HepG2 (cell line): ENCODE measurements at regions not wholly inside any gene's neighbourhood (a gene's known extent, or its start where the extent isn't known, plus 50 kb on each side); places are given as distances from the start of the nearest gene placed in this dataset.

ENCODE experiments used
- CTCF ChIP-seq: sonication (generic); formaldehyde crosslinking; IDR thresholded peaks from 2 replicates; pipeline ENCODE4 v1.5.0; 2020; ENCODE audit warnings: mild to moderate bottlenecking, missing genetic modification reagents, moderate library complexity
- ESRRA ChIP-seq: sonication (generic); formaldehyde crosslinking; IDR thresholded peaks from 2 replicates; pipeline ENCODE4 v1.5.1; 2020; ENCODE audit warnings: mild to moderate bottlenecking, low read depth, missing genetic modification reagents
- KAT7 ChIP-seq: IDR thresholded peaks from 2 replicates; pipeline ENCODE4 v1.6.1; 2018; ENCODE audit warnings: borderline replicate concordance, missing compliant biosample characterization
- KDM5B ChIP-seq: sonication (generic); formaldehyde crosslinking; IDR thresholded peaks from 2 replicates; pipeline ENCODE4 v1.4.0; 2020; ENCODE audit warnings: missing genetic modification reagents, mild to moderate bottlenecking, borderline replicate concordance
- PHB2 ChIP-seq: fragments of 450-650 bp; IDR thresholded peaks from 2 replicates; pipeline ENCODE4 v1.6.1; 2018; ENCODE audit not compliant: partially characterized antibody
- POLR2AphosphoS5 ChIP-seq: IDR thresholded peaks from 2 replicates; pipeline ENCODE4 v1.6.1; 2012; ENCODE audit warnings: low read depth, low read length
- TCF7 ChIP-seq: sonication (generic); IDR thresholded peaks from 2 replicates; pipeline ENCODE4 v1.6.1; 2016; ENCODE audit warnings: antibody characterized with exemption, low read depth
- TCF7L2 ChIP-seq: IDR thresholded peaks from 2 replicates; pipeline ENCODE4 v1.6.1; 2011; ENCODE audit warnings: mild to moderate bottlenecking, low read depth, low read length, moderate library complexity
- YEATS2 ChIP-seq: sonication (generic); formaldehyde crosslinking; IDR thresholded peaks from 2 replicates; pipeline ENCODE4 v1.4.0; 2020; ENCODE audit warnings: missing genetic modification reagents, borderline replicate concordance
- ZNF224 ChIP-seq: sonication (generic); formaldehyde crosslinking; IDR thresholded peaks from 2 replicates; pipeline ENCODE4 v1.5.0; 2020; ENCODE audit warnings: mild to moderate bottlenecking, missing genetic modification reagents
- ZNF274 ChIP-seq: sonication (generic); formaldehyde crosslinking; IDR thresholded peaks from 2 replicates; pipeline ENCODE4 v1.5.1; 2020; ENCODE audit warnings: mild to moderate bottlenecking, missing genetic modification reagents
- ZNF337 ChIP-seq: sonication (generic); formaldehyde crosslinking; IDR thresholded peaks from 2 replicates; pipeline ENCODE4 v1.5.1; 2020; ENCODE audit warnings: missing genetic modification reagents, low read depth, mild to moderate bottlenecking, borderline replicate concordance
- TF ChIP-seq, protein P1 (sequence below): sonication (generic); formaldehyde crosslinking; conservative IDR thresholded peaks from 2 replicates; pipeline ENCODE4 v1.8.1; 2023; ENCODE audit warnings: missing genetic modification reagents
- TF ChIP-seq, protein P2 (sequence below): sonication (generic); formaldehyde crosslinking; IDR thresholded peaks from 2 replicates; pipeline ENCODE4 v1.8.0; 2022; ENCODE audit warnings: low read depth, missing genetic modification reagents

DNA sequence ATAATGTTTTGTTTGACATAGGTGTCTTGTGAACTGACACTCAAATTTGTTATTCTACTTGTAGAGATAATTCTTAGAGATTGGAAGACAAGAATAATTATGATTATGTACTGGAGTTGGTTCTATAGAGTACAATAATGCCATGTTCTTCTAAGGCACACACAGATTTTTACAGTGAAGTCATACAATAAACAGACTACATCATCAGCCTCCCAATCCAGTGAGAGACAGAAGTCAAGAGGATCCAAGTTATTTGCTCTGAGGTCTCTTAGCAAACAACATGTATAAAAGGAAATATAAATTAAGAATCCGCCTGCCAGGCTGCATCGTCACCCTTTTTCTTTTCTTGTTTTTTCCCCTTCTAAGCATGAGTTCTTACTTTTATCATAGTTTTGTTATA, 613.5 kb upstream of the SETBP1 start:
- TF ChIP-seq TCF7 (no peak), ESRRA (CRISPR knock-in tag) (no peak), CTCF (CRISPR knock-in tag) (no peak), KAT7 (no peak), ZNF274 (CRISPR knock-in tag) (no peak), PHB2 (no peak), ZNF224 (CRISPR knock-in tag) (no peak), YEATS2 (CRISPR knock-in tag) (no peak), TCF7L2 (no peak), POLR2AphosphoS5 (no peak), KDM5B (CRISPR knock-in tag) (no peak), ZNF337 (CRISPR knock-in tag) (no peak)
- TF ChIP-seq, protein P1, sequence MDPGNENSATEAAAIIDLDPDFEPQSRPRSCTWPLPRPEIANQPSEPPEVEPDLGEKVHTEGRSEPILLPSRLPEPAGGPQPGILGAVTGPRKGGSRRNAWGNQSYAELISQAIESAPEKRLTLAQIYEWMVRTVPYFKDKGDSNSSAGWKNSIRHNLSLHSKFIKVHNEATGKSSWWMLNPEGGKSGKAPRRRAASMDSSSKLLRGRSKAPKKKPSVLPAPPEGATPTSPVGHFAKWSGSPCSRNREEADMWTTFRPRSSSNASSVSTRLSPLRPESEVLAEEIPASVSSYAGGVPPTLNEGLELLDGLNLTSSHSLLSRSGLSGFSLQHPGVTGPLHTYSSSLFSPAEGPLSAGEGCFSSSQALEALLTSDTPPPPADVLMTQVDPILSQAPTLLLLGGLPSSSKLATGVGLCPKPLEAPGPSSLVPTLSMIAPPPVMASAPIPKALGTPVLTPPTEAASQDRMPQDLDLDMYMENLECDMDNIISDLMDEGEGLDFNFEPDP: no peak
- TF ChIP-seq, protein P2, sequence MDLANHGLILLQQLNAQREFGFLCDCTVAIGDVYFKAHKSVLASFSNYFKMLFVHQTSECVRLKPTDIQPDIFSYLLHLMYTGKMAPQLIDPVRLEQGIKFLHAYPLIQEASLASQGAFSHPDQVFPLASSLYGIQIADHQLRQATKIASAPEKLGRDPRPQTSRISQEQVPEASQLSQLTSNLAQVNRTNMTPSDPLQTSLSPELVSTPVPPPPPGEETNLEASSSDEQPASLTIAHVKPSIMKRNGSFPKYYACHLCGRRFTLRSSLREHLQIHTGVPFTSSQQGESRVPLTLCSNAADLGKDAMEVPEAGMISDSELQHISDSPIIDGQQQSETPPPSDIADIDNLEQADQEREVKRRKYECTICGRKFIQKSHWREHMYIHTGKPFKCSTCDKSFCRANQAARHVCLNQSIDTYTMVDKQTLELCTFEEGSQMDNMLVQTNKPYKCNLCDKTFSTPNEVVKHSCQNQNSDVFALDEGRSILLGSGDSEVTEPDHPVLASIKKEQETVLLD (CRISPR knock-in tag): no peak
